Vagina (tissue), 2 donors: ENCODE measurements at regions not wholly inside any gene's neighbourhood (a gene's known extent, or its start where the extent isn't known, plus 50 kb on each side); places are given as distances from the start of the nearest gene placed in this dataset.

Experiments
- DNase-seq, 2 donors: peaks; one replicate each; pipeline ENCODE4 v3.0.0-alpha.2; 2017; ENCODE audit errors: extremely low spot score in 2 of 2
- H3K27ac ChIP-seq: fragments of 200-600 bp; sonication (generic); one replicate; pipeline ENCODE4 v1.5.1; 2019
- H3K27me3 ChIP-seq: fragments of 200-600 bp; sonication (generic); one replicate; pipeline ENCODE4 v1.5.1; 2019
- H3K36me3 ChIP-seq, 2 donors: fragments of 200-600 bp; sonication (generic); one replicate each; pipeline ENCODE4 v1.5.1; 2017 to 2019
- H3K4me1 ChIP-seq: fragments of 200-600 bp; sonication (generic); one replicate; pipeline ENCODE4 v1.5.1; 2019
- H3K4me3 ChIP-seq, 2 donors: fragments of 200-600 bp; sonication (generic); 1 replicate in 1 of 2; 2 replicates in 1 of 2; pipeline ENCODE4 v1.5.1; 2016 to 2019
- H3K9me3 ChIP-seq: fragments of 200-600 bp; sonication (generic); one replicate; pipeline ENCODE4 v1.5.1; 2019
- CTCF ChIP-seq, 3 experiments: fragments of 450-650 bp in 2 of 3; fragments of 200-600 bp in 1 of 3; sonication (generic) in 1 of 3; IDR thresholded peaks; one replicate each; pipeline ENCODE4 v1.5.1; 2017 to 2019; ENCODE audit warnings: antibody characterized with exemption in 3 of 3, mild to moderate bottlenecking in 2 of 3, moderate library complexity in 2 of 3
- POLR2A ChIP-seq, 2 donors: fragments of 450-650 bp; IDR thresholded peaks; one replicate each; pipeline ENCODE4 v1.6.1; 2017; ENCODE audit warnings: antibody characterized with exemption in 2 of 2, mild to moderate bottlenecking in 2 of 2, moderate library complexity in 2 of 2
- POLR2AphosphoS5 ChIP-seq, 2 donors: sonication (generic); formaldehyde crosslinking; IDR thresholded peaks; one replicate each; pipeline ENCODE4 v1.9.0; 2017; ENCODE audit warnings: antibody characterized with exemption in 2 of 2, mild to moderate bottlenecking in 2 of 2, low read depth in 1 of 2; ENCODE audit not compliant: insufficient read depth in 1 of 2
- intact Hi-C: fragments of 100-400 bp; cut with DNase I; formaldehyde crosslinking; loops from one replicate; pipeline ENCODE4 v1.15.1; 2023

- intact Hi-C loops: no loop called here
- no peak for DNase-seq
Measured at GRCh38 chr4:27142841-27143240, 282.2 kb downstream of the STIM2 start.

GRCh38 chr4:27145597-27145996 lies 285.0 kb downstream of the STIM2 start:
- Histone ChIP-seq H3K9me3 (no peaks in the 10 kb centered on the region), H3K4me1 (no peaks in the 10 kb centered on the region), H3K27ac (no peak overlapping the region), H3K36me3 (no peaks in the 10 kb centered on the region), H3K4me3 (no peak overlapping the region), H3K27me3 (no peaks in the 10 kb centered on the region)
- no peak for TF ChIP-seq POLR2AphosphoS5 (IDR thresholded peaks at IDR 0.05; ENCODE audit: insufficient read depth in 1 of 2, low read depth in 1 of 2)
- no peak for DNase-seq
- intact Hi-C loops: no loop called here

More at GRCh38 chr4:27142841-27143240, 282.2 kb downstream of the STIM2 start:
- H3K27ac ChIP-seq: no peak overlapping the region
- no peaks in the 10 kb centered on the region for H3K27me3 ChIP-seq
- H3K4me3 ChIP-seq: no peak overlapping the region
- no peaks in the 10 kb centered on the region for H3K9me3 ChIP-seq
- no peaks in the 10 kb centered on the region for H3K4me1 ChIP-seq
- H3K36me3 ChIP-seq: no peaks in the 10 kb centered on the region
- no peak for TF ChIP-seq POLR2AphosphoS5 (IDR thresholded peaks at IDR 0.05; ENCODE audit: insufficient read depth in 1 of 2, low read depth in 1 of 2)
- TF ChIP-seq CTCF (IDR thresholded peaks at IDR 0.05): no peak

- Histone ChIP-seq H3K4me3 (no peak overlapping the region), H3K9me3 (no peaks in the 10 kb centered on the region), H3K27ac (no peak overlapping the region), H3K36me3 (no peaks in the 10 kb centered on the region), H3K27me3 (no peaks in the 10 kb centered on the region), H3K4me1 (no peaks in the 10 kb centered on the region)
- DNase-seq: no peak
- intact Hi-C loops: no loop called here
- TF ChIP-seq POLR2A (IDR thresholded peaks at IDR 0.05) (no peak), POLR2AphosphoS5 (IDR thresholded peaks at IDR 0.05; ENCODE audit: insufficient read depth in 1 of 2, low read depth in 1 of 2) (no peak), CTCF (IDR thresholded peaks at IDR 0.05) (no peak)
Measured at GRCh38 chr4:27148211-27148895, 287.7 kb downstream of the STIM2 start.

- Histone ChIP-seq H3K4me3 (no peak overlapping the region), H3K27me3 (no peaks in the 10 kb centered on the region), H3K9me3 (no peaks in the 10 kb centered on the region), H3K27ac (no peak overlapping the region), H3K36me3 (no peaks in the 10 kb centered on the region), H3K4me1 (no peaks in the 10 kb centered on the region)
- TF ChIP-seq CTCF (IDR thresholded peaks at IDR 0.05) (no peak), POLR2A (IDR thresholded peaks at IDR 0.05) (no peak), POLR2AphosphoS5 (IDR thresholded peaks at IDR 0.05; ENCODE audit: insufficient read depth in 1 of 2, low read depth in 1 of 2) (no peak)
- intact Hi-C loops: no loop called here
- no peak for DNase-seq
Measured at GRCh38 chr4:27149541-27150212, 289.0 kb downstream of the STIM2 start.

- intact Hi-C loops: no loop called here
- no peak overlapping the region for H3K27ac ChIP-seq
- no peak for TF ChIP-seq POLR2A (IDR thresholded peaks at IDR 0.05)
- no peak for TF ChIP-seq POLR2AphosphoS5 (IDR thresholded peaks at IDR 0.05; ENCODE audit: insufficient read depth in 1 of 2, low read depth in 1 of 2)
- no peak for TF ChIP-seq CTCF (IDR thresholded peaks at IDR 0.05)
- H3K4me3 ChIP-seq: no peak overlapping the region
- no peaks in the 10 kb centered on the region for H3K4me1 ChIP-seq
- DNase-seq: no peak
- no peaks in the 10 kb centered on the region for H3K27me3 ChIP-seq
- no peaks in the 10 kb centered on the region for H3K9me3 ChIP-seq
- H3K36me3 ChIP-seq: no peaks in the 10 kb centered on the region
Measured at GRCh38 chr4:27152703-27153102, 292.1 kb downstream of the STIM2 start.
